ENCODE measurements at regions not wholly inside any gene's neighbourhood (a gene's known extent, or its start where the extent isn't known, plus 50 kb on each side); places are given as distances from the start of the nearest gene placed in this dataset.

GRCh38 chr3:42345811-42346210, 64.6 kb downstream of the LYZL4 start:
- no peak for FAIRE-seq

- FAIRE-seq, result no peak
Measured at GRCh38 chr3:42340466-42340865, 69.9 kb downstream of the LYZL4 start.

GRCh38 chr3:42339321-42339720, 71.1 kb downstream of the LYZL4 start:
- no peak for FAIRE-seq

- FAIRE-seq, result no peak
Measured at GRCh38 chr3:42336103-42336502, 70.1 kb upstream of the CCK start.

GRCh38 chr3:42317137-42317536, 51.2 kb upstream of the CCK start:
- peak; percentile 17 for FAIRE-seq
